ENCODE measurements at regions not wholly inside any gene's neighbourhood (a gene's known extent, or its start where the extent isn't known, plus 50 kb on each side); places are given as distances from the start of the nearest gene placed in this dataset.

DNA sequence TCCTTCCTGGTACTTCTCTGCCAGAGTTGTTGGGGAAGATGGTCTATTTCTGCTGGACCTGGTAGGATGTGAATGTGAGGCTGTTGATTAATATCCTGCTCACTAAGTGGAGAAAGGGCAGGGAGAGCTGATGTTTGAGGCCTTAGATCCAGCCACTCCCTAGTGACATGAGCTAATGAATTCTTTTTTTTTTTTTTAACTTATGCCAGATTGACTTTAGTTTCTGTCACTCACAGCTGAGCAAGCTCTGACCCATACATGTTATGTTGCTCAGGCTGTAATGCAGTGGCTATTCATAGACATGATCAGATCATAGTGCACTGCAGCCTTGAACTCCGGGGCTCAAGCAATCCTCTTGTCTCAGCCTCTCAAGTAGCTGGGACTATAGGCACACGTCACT is 75.1 kb upstream of the SPRY4 start:
- TF ChIP-seq, protein P1, sequence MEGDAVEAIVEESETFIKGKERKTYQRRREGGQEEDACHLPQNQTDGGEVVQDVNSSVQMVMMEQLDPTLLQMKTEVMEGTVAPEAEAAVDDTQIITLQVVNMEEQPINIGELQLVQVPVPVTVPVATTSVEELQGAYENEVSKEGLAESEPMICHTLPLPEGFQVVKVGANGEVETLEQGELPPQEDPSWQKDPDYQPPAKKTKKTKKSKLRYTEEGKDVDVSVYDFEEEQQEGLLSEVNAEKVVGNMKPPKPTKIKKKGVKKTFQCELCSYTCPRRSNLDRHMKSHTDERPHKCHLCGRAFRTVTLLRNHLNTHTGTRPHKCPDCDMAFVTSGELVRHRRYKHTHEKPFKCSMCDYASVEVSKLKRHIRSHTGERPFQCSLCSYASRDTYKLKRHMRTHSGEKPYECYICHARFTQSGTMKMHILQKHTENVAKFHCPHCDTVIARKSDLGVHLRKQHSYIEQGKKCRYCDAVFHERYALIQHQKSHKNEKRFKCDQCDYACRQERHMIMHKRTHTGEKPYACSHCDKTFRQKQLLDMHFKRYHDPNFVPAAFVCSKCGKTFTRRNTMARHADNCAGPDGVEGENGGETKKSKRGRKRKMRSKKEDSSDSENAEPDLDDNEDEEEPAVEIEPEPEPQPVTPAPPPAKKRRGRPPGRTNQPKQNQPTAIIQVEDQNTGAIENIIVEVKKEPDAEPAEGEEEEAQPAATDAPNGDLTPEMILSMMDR (IDR thresholded peaks at IDR 0.05) = no peak
- TF ChIP-seq POLR2A (IDR thresholded peaks at IDR 0.05) (no peak), POLR2AphosphoS5 (IDR thresholded peaks at IDR 0.05) (no peak)
